BLaER1 (cell line): ENCODE measurements at regions not wholly inside any gene's neighbourhood (a gene's known extent, or its start where the extent isn't known, plus 50 kb on each side); places are given as distances from the start of the nearest gene placed in this dataset.
A peak's percentile ranks its signal among the peaks of the same experiment; 100 is the strongest.

ENCODE experiments used
- H3K27ac ChIP-seq: shearing (Covaris generic); formaldehyde crosslinking; 2 replicates; pipeline ENCODE4 v1.8.1; 2022
- H3K27me3 ChIP-seq: shearing (Covaris generic); formaldehyde crosslinking; 2 replicates; pipeline ENCODE4 v1.8.1; 2022
- H3K36me3 ChIP-seq: shearing (Covaris generic); formaldehyde crosslinking; 2 replicates; pipeline ENCODE4 v1.8.1; 2022
- H3K4me1 ChIP-seq: shearing (Covaris generic); formaldehyde crosslinking; 2 replicates; pipeline ENCODE4 v1.8.1; 2022
- H3K4me2 ChIP-seq: shearing (Covaris generic); formaldehyde crosslinking; 2 replicates; pipeline ENCODE4 v1.8.1; 2022
- H3K4me3 ChIP-seq: shearing (Covaris generic); formaldehyde crosslinking; 2 replicates; pipeline ENCODE4 v1.8.1; 2022
- H3K9ac ChIP-seq: shearing (Covaris generic); formaldehyde crosslinking; 2 replicates; pipeline ENCODE4 v1.8.1; 2022
- H3K9me3 ChIP-seq: shearing (Covaris generic); formaldehyde crosslinking; 2 replicates; pipeline ENCODE4 v1.8.1; 2022
- H4K20me1 ChIP-seq: shearing (Covaris generic); formaldehyde crosslinking; 2 replicates; pipeline ENCODE4 v1.8.1; 2022
- Cebpa-rat ChIP-seq: shearing (Covaris generic); IDR thresholded peaks from 2 replicates; pipeline ENCODE4 v1.8.1; 2022

- Histone ChIP-seq H3K4me2 (peak overlapping the region; percentile 82), H3K27me3 (no peaks in the 10 kb centered on the region), H3K27ac (peak overlapping the region; percentile 86), H4K20me1 (no peaks in the 10 kb centered on the region), H3K4me1 (peaks cover 70% of the 10 kb centered on the region), H3K4me3 (0 out of 2 replicates have a peak overlapping the region, but pooled peaks have one; percentile 17), H3K9ac (peak overlapping the region; percentile 69; the same call in 1 of the 2 replicates), H3K9me3 (peaks cover 52% of the 10 kb centered on the region), H3K36me3 (peaks cover 6% of the 10 kb centered on the region; the same call in 1 of the 2 replicates)
- TF ChIP-seq Cebpa-rat: no peak
Observed at GRCh38 chr5:158436271-158437065, 577.5 kb upstream of the CLINT1 start.

DNA sequence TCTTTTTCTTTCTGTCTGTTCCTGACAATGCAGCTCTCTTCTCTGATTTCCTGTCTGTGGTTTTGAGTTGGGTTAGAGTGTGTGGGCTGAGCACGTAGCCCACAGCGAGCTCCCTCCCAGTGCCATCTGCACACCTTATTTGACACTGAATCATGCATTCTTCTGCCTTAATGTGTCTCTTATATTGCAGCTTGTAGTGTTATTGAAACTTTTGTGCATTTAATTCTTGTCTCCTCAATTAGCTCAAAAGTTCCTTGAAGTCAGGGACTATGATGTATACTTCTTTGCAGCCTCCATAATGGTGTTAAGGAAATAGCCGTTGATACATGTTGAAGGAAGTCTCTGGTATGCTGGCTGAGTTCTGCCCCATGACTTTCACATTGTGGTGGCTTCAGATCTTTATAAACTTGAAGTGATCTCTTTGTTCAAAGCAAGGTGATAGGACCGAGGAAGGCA is 576.2 kb upstream of the CLINT1 start:
- TF ChIP-seq Cebpa-rat: no peak
- Histone ChIP-seq H3K27me3 (no peaks in the 10 kb centered on the region), H3K9ac (peak overlapping the region; percentile 69), H3K4me2 (peak overlapping the region; percentile 82), H3K36me3 (peaks cover 6% of the 10 kb centered on the region; the same call in 1 of the 2 replicates), H4K20me1 (no peaks in the 10 kb centered on the region), H3K4me3 (peak overlapping the region; percentile 17; the same call in 1 of the 2 replicates), H3K4me1 (peaks cover 83% of the 10 kb centered on the region), H3K9me3 (peaks cover 46% of the 10 kb centered on the region), H3K27ac (peak overlapping the region; percentile 86)

- Histone ChIP-seq H3K4me1 (peaks cover 87% of the 10 kb centered on the region), H3K4me3 (peak overlapping the region; percentile 17; the same call in 1 of the 2 replicates)
Observed at GRCh38 chr5:158434749-158435148, 575.8 kb upstream of the CLINT1 start.

DNA sequence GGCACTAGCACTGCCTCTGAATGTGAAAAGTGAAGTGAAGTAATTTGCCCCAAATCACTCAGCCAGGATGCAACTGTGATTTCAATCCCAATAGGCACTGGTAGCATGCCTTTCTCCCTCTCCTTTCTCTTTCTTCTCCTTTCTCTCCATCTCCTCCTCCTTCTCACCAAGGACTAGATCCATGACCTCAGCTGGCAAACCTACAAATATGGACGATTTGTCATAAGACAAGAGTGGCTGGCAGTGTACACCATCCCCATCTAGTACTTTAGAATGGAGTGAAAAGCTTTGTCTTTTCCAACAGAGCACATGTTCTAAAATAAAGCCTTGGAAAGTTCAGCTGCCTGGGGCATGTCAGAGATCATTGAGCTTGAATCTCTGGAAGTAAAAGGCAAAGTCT is 574.7 kb upstream of the CLINT1 start:
- H3K36me3 ChIP-seq: peaks cover 11% of the 10 kb centered on the region; the same call in 1 of the 2 replicates
- TF ChIP-seq Cebpa-rat: no peak
- H3K9me3 ChIP-seq: peaks cover 47% of the 10 kb centered on the region
- peaks cover 89% of the 10 kb centered on the region for H3K4me1 ChIP-seq
- H3K9ac ChIP-seq: no peak overlapping the region
- no peak overlapping the region for H3K4me3 ChIP-seq
- no peaks in the 10 kb centered on the region for H4K20me1 ChIP-seq
- H3K4me2 ChIP-seq: peak overlapping the region; percentile 82
- peak overlapping the region; percentile 86 for H3K27ac ChIP-seq
- no peaks in the 10 kb centered on the region for H3K27me3 ChIP-seq

More at GRCh38 chr5:158434749-158435148, 575.8 kb upstream of the CLINT1 start:
- Histone ChIP-seq H4K20me1 (no peaks in the 10 kb centered on the region), H3K27me3 (no peaks in the 10 kb centered on the region), H3K9me3 (peaks cover 49% of the 10 kb centered on the region), H3K9ac (peak overlapping the region; percentile 69), H3K36me3 (peaks cover 10% of the 10 kb centered on the region; the same call in 1 of the 2 replicates), H3K4me2 (peak overlapping the region; percentile 82), H3K27ac (peak overlapping the region; percentile 86)
- TF ChIP-seq Cebpa-rat: no peak

DNA sequence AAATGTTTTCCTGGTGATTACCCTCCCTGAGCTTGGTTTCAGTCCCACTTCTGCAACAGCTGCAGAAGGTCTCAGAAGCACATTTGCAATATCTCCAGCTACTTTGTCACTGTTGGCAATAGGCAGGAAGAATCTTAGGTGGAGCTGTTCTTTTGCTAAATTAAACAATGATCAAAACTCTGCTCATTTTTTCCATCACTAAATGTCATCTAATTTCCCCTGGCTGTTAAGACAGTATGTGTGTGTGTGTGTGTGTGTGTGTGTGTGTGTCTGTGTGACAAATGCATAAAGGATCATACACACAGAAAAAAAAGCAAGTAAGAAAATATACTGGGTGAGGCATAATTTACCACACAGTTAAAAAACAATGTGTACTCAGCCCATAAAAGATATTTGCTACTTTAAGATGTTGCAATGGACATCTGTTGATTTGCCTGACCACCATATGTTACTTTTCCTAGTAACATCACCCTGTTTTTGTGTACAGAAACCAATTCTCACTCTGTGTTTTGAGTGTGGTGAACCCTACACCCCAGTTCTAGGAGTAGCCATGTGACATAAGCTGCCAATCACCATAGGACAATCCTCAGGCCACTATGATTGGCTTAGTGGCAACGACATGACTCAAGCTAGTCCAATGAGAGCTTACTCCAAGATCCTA is 572.6 kb upstream of the CLINT1 start:
- Histone ChIP-seq H4K20me1 (no peaks in the 10 kb centered on the region), H3K4me3 (no peak overlapping the region), H3K4me2 (peak overlapping the region; percentile 32; the same call in 1 of the 2 replicates), H3K36me3 (peaks cover 6% of the 10 kb centered on the region), H3K9me3 (peaks cover 52% of the 10 kb centered on the region), H3K9ac (no peak overlapping the region), H3K27ac (peak overlapping the region; percentile 45; the same call in 1 of the 2 replicates), H3K4me1 (peaks cover 69% of the 10 kb centered on the region), H3K27me3 (no peaks in the 10 kb centered on the region)
- TF ChIP-seq Cebpa-rat: no peak

- H3K9ac ChIP-seq: no peak overlapping the region
- no peaks in the 10 kb centered on the region for H3K27me3 ChIP-seq
- H3K4me2 ChIP-seq: peak overlapping the region; percentile 45; the same call in 1 of the 2 replicates
- peaks cover 59% of the 10 kb centered on the region for H3K9me3 ChIP-seq
- H4K20me1 ChIP-seq: no peaks in the 10 kb centered on the region
- H3K4me3 ChIP-seq: no peak overlapping the region
- H3K36me3 ChIP-seq: peaks cover 8% of the 10 kb centered on the region
- peaks cover 62% of the 10 kb centered on the region for H3K4me1 ChIP-seq
- TF ChIP-seq Cebpa-rat: no peak
- no peak overlapping the region for H3K27ac ChIP-seq
Observed at GRCh38 chr5:158430798-158431167, 571.8 kb upstream of the CLINT1 start.

GRCh38 chr5:158430166-158430797 is 571.3 kb upstream of the CLINT1 start:
- TF ChIP-seq Cebpa-rat: no peak
- Histone ChIP-seq H3K27me3 (no peaks in the 10 kb centered on the region), H3K9ac (no peak overlapping the region), H3K27ac (peak overlapping the region; percentile 45; the same call in 1 of the 2 replicates), H3K4me1 (peaks cover 57% of the 10 kb centered on the region), H4K20me1 (no peaks in the 10 kb centered on the region), H3K4me3 (peak overlapping the region; percentile 27; the same call in 1 of the 2 replicates), H3K9me3 (peaks cover 64% of the 10 kb centered on the region), H3K36me3 (peaks cover 14% of the 10 kb centered on the region), H3K4me2 (peak overlapping the region; percentile 45; the same call in 1 of the 2 replicates)

DNA sequence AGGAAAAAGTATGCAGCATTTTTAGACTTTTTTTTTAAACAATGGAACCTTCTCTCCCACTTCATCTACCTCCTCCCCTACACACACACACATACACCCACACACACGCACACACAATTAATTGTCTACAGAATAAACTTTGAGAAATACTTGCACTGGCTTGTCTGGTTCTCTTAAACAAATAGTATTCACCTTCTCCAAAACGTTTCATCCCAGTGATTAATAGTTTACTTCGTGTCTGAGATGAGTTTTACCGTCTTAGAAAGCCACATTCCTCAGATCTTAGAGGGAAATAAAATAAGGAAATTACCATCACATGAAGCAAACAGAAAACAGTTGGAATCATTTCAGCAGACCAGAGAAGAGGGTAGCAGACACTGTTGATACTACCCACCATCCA is 570.6 kb upstream of the CLINT1 start:
- TF ChIP-seq Cebpa-rat: no peak
- Histone ChIP-seq H3K27me3 (no peaks in the 10 kb centered on the region), H3K36me3 (peaks cover 21% of the 10 kb centered on the region), H3K4me2 (peak overlapping the region; percentile 45; the same call in 1 of the 2 replicates), H4K20me1 (no peaks in the 10 kb centered on the region), H3K9me3 (peaks cover 71% of the 10 kb centered on the region), H3K9ac (no peak overlapping the region), H3K27ac (peak overlapping the region; percentile 45; the same call in 1 of the 2 replicates), H3K4me1 (peaks cover 50% of the 10 kb centered on the region), H3K4me3 (no peak overlapping the region)

- no peaks in the 10 kb centered on the region for H3K27me3 ChIP-seq
- H3K4me2 ChIP-seq: no peak overlapping the region
- H3K9me3 ChIP-seq: peaks cover 76% of the 10 kb centered on the region
- peaks cover 53% of the 10 kb centered on the region for H3K36me3 ChIP-seq
- no peak overlapping the region for H3K4me3 ChIP-seq
- no peaks in the 10 kb centered on the region for H4K20me1 ChIP-seq
- H3K4me1 ChIP-seq: peaks cover 12% of the 10 kb centered on the region
- H3K9ac ChIP-seq: no peak overlapping the region
- no peak for TF ChIP-seq Cebpa-rat
- no peak overlapping the region for H3K27ac ChIP-seq
Observed at GRCh38 chr5:158423623-158424200, 564.8 kb upstream of the CLINT1 start.
